DND-41 (cell line): ENCODE measurements at regions not wholly inside any gene's neighbourhood (a gene's known extent, or its start where the extent isn't known, plus 50 kb on each side); places are given as distances from the start of the nearest gene placed in this dataset.

ENCODE experiments used
- ATAC-seq: fragments of 200-7000 bp; cut with Tn5 transposase; 3 replicates; pipeline ENCODE4 v1.9.1; 2021; ENCODE audit warnings: low read depth; ENCODE audit not compliant: insufficient read depth
- DNase-seq: peaks from one replicate; pipeline ENCODE4 v3.0.0-alpha.2; 2020
- H2AFZ ChIP-seq: 2 replicates; pipeline ENCODE4 v1.6.0; 2012; ENCODE audit warnings: low read depth, low read length
- H3K27ac ChIP-seq: 2 replicates; pipeline ENCODE4 v1.5.1; 2012; ENCODE audit warnings: low read length, inconsistent platforms
- H3K27me3 ChIP-seq: fragments of 200-600 bp; sonication (generic); 2 replicates; pipeline ENCODE4 v1.6.0; 2012; ENCODE audit warnings: low read length, mild to moderate bottlenecking, inconsistent platforms; ENCODE audit not compliant: insufficient read depth, poor library complexity
- H3K36me3 ChIP-seq: 2 replicates; pipeline ENCODE4 v1.5.1; 2012; ENCODE audit warnings: low read length, inconsistent platforms; ENCODE audit not compliant: insufficient read depth
- H3K4me1 ChIP-seq: 2 replicates; pipeline ENCODE4 v1.5.1; 2012; ENCODE audit warnings: mild to moderate bottlenecking, low read length; ENCODE audit not compliant: insufficient read depth
- H3K4me2 ChIP-seq: 2 replicates; pipeline ENCODE4 v1.6.0; 2012; ENCODE audit warnings: mild to moderate bottlenecking, moderate library complexity, low read length, inconsistent platforms; ENCODE audit not compliant: insufficient read depth
- H3K4me3 ChIP-seq, 2 experiments: fragments of 200-600 bp in 1 of 2; shearing (Covaris generic) in 1 of 2; 2 replicates each; pipeline ENCODE4 v1.5.1; 2012 to 2016; ENCODE audit warnings: inconsistent platforms in 2 of 2, low read length in 2 of 2, mild to moderate bottlenecking in 2 of 2, low read depth in 1 of 2, moderate library complexity in 1 of 2
- H3K79me2 ChIP-seq: 2 replicates; pipeline ENCODE4 v1.6.0; 2012; ENCODE audit warnings: low read length, inconsistent platforms; ENCODE audit not compliant: insufficient read depth
- H3K9ac ChIP-seq: 2 replicates; pipeline ENCODE4 v1.6.0; 2012; ENCODE audit warnings: low read depth, mild to moderate bottlenecking, inconsistent platforms, low read length, moderate library complexity
- H3K9me3 ChIP-seq: 2 replicates; pipeline ENCODE4 v1.5.1; 2012; ENCODE audit warnings: low read length, moderate library complexity, mild to moderate bottlenecking, inconsistent platforms; ENCODE audit not compliant: insufficient read depth, severe bottlenecking
- H4K20me1 ChIP-seq: 2 replicates; pipeline ENCODE4 v1.6.0; 2012; ENCODE audit warnings: low read length; ENCODE audit not compliant: insufficient read depth
- EZH2 ChIP-seq: IDR thresholded peaks from 3 replicates; pipeline ENCODE4 v1.6.1; 2012; ENCODE audit warnings: borderline replicate concordance, low read depth, mild to moderate bottlenecking, moderate library complexity, low read length, inconsistent platforms; ENCODE audit not compliant: severe bottlenecking
- TF ChIP-seq, protein P1 (sequence below): IDR thresholded peaks from 2 replicates; pipeline ENCODE4 v1.5.1; 2012; ENCODE audit warnings: borderline replicate concordance, low read length, moderate library complexity, mild to moderate bottlenecking; ENCODE audit not compliant: poor library complexity, severe bottlenecking; ENCODE audit errors: extremely low read depth

DNA sequence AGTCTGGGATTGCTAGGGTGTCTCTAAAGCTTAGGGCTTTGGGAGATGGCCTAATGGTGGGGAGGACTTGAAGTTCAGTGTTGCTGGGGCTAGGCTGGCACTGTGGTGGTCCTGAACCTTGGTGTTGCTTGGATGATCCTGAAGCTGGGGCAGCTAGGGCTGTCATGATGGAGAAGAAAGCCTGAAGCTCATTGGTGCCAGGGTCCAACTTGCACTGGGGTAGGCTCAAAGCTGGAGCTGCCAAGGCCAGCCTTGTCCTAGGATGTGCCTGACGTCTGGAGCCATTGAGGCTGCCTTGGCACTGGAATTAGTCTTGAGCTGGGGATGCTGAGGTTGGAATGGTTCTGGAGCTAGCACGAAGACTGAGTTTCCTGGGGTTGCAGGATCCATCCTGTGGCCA, 61.0 kb upstream of the NLRP2B start:
- no peak for DNase-seq
- H3K36me3 ChIP-seq = no peaks in the 10 kb centered on the region
- no peak for ATAC-seq
- no peak overlapping the region for H3K4me2 ChIP-seq
- TF ChIP-seq EZH2 = no peak
- TF ChIP-seq, protein P1, sequence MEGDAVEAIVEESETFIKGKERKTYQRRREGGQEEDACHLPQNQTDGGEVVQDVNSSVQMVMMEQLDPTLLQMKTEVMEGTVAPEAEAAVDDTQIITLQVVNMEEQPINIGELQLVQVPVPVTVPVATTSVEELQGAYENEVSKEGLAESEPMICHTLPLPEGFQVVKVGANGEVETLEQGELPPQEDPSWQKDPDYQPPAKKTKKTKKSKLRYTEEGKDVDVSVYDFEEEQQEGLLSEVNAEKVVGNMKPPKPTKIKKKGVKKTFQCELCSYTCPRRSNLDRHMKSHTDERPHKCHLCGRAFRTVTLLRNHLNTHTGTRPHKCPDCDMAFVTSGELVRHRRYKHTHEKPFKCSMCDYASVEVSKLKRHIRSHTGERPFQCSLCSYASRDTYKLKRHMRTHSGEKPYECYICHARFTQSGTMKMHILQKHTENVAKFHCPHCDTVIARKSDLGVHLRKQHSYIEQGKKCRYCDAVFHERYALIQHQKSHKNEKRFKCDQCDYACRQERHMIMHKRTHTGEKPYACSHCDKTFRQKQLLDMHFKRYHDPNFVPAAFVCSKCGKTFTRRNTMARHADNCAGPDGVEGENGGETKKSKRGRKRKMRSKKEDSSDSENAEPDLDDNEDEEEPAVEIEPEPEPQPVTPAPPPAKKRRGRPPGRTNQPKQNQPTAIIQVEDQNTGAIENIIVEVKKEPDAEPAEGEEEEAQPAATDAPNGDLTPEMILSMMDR = no peak
- H3K27me3 ChIP-seq = no peaks in the 10 kb centered on the region
- H3K9me3 ChIP-seq = no peaks in the 10 kb centered on the region
- no peak overlapping the region for H3K27ac ChIP-seq
- no peaks in the 10 kb centered on the region for H3K79me2 ChIP-seq
- H3K9ac ChIP-seq = no peak overlapping the region
- no peaks in the 10 kb centered on the region for H3K4me1 ChIP-seq
- no peaks in the 10 kb centered on the region for H4K20me1 ChIP-seq
- no peak overlapping the region for H2AFZ ChIP-seq
- H3K4me3 ChIP-seq = no peak overlapping the region

DNA sequence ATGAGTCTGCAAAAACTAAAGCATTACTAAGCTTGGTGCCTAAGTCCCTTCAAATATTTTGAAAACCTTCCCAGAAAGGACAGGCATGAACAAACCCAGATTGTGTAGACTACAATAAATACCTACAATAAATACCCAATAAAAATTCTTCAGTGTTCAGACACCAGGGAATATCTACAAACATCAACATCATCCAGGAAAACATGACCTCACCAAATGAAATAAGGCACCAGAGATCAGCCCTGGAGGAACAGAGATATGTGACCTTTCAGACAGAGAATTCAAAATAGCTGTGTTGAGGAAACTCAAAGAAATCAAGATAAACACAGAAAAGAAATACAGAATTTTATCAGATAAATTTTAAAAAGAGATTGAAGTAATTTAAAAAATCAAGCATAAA, 57.8 kb upstream of the NLRP2B start:
- no peaks in the 10 kb centered on the region for H3K36me3 ChIP-seq
- TF ChIP-seq, protein P1 = no peak
- TF ChIP-seq EZH2 = no peak
- H3K4me1 ChIP-seq = no peaks in the 10 kb centered on the region
- no peaks in the 10 kb centered on the region for H4K20me1 ChIP-seq
- no peaks in the 10 kb centered on the region for H3K9me3 ChIP-seq
- H3K4me3 ChIP-seq = no peak overlapping the region
- no peak for DNase-seq
- no peak overlapping the region for H3K27ac ChIP-seq
- H3K4me2 ChIP-seq = no peak overlapping the region
- no peak overlapping the region for H2AFZ ChIP-seq
- no peaks in the 10 kb centered on the region for H3K79me2 ChIP-seq
- ATAC-seq = no peak
- H3K9ac ChIP-seq = no peak overlapping the region
- no peaks in the 10 kb centered on the region for H3K27me3 ChIP-seq
